Endodermal cell (in vitro differentiated cells): ENCODE measurements at regions not wholly inside any gene's neighbourhood (a gene's known extent, or its start where the extent isn't known, plus 50 kb on each side); places are given as distances from the start of the nearest gene placed in this dataset.

Experiments used
- DNase-seq: peaks from one replicate; pipeline ENCODE4 v3.0.0-alpha.2; 2017
- H3K27ac ChIP-seq: 2 replicates; pipeline ENCODE4 v1.5.1; 2013; ENCODE audit warnings: mild to moderate bottlenecking, low read depth, low read length, moderate library complexity
- H3K27me3 ChIP-seq: 2 replicates; pipeline ENCODE4 v1.6.1; 2013; ENCODE audit warnings: mild to moderate bottlenecking, low read length, moderate library complexity; ENCODE audit not compliant: insufficient read depth, control insufficient read depth, poor library complexity, severe bottlenecking
- H3K36me3 ChIP-seq: 2 replicates; pipeline ENCODE4 v1.7.0; 2013; ENCODE audit warnings: mild to moderate bottlenecking, low read length, moderate library complexity; ENCODE audit not compliant: control insufficient read depth, insufficient read depth
- H3K4me1 ChIP-seq: one replicate; pipeline ENCODE4 v1.7.0; 2013; ENCODE audit warnings: low read length; ENCODE audit not compliant: control insufficient read depth, insufficient read depth
- H3K4me3 ChIP-seq: 2 replicates; pipeline ENCODE4 v1.5.1; 2013; ENCODE audit warnings: mild to moderate bottlenecking, low read length, moderate library complexity
- H3K9ac ChIP-seq: 2 replicates; pipeline ENCODE4 v1.6.1; 2013; ENCODE audit warnings: mild to moderate bottlenecking, low read length, moderate library complexity; ENCODE audit not compliant: poor library complexity, severe bottlenecking; ENCODE audit errors: extremely low read depth
- H3K9me3 ChIP-seq: 2 replicates; pipeline ENCODE4 v1.6.1; 2013; ENCODE audit warnings: mild to moderate bottlenecking, low read length, moderate library complexity; ENCODE audit not compliant: control insufficient read depth
- H3K27ac Mint-ChIP-seq: 2 replicates; pipeline ENCODE4 v1.8.0; 2020; ENCODE audit warnings: mixed read lengths
- H3K27me3 Mint-ChIP-seq: 2 replicates; pipeline ENCODE4 v1.8.0; 2021; ENCODE audit warnings: mild to moderate bottlenecking, mixed read lengths; ENCODE audit not compliant: insufficient read depth
- H3K36me3 Mint-ChIP-seq: 2 replicates; pipeline ENCODE4 v1.8.0; 2020; ENCODE audit warnings: low read depth, mixed read lengths
- H3K4me1 Mint-ChIP-seq: 2 replicates; pipeline ENCODE4 v1.8.0; 2020; ENCODE audit warnings: mixed read lengths
- H3K4me3 Mint-ChIP-seq: 2 replicates; pipeline ENCODE4 v1.8.0; 2020; ENCODE audit warnings: mild to moderate bottlenecking, moderate library complexity, mixed read lengths
- H3K9me3 Mint-ChIP-seq: 2 replicates; pipeline ENCODE4 v1.8.0; 2020; ENCODE audit warnings: mild to moderate bottlenecking, mixed read lengths
- CTCF ChIP-seq: fragments of 200-600 bp; sonication (generic); conservative IDR thresholded peaks from 2 replicates; pipeline ENCODE4 v1.5.0; 2021; ENCODE audit warnings: antibody characterized with exemption, mild to moderate bottlenecking
- WGBS, 2 experiments: methylation state at CpG; one replicate each; pipeline versions ENCODE4 v1.1.5 to v1.1.7; 2013; ENCODE audit warnings: missing lambda C conversion rate in 2 of 2, mixed read lengths in 1 of 2; ENCODE audit not compliant: insufficient coverage in 1 of 2, insufficient read length in 1 of 2; 5-methylcytosine and 5-hydroxymethylcytosine counted together

DNA sequence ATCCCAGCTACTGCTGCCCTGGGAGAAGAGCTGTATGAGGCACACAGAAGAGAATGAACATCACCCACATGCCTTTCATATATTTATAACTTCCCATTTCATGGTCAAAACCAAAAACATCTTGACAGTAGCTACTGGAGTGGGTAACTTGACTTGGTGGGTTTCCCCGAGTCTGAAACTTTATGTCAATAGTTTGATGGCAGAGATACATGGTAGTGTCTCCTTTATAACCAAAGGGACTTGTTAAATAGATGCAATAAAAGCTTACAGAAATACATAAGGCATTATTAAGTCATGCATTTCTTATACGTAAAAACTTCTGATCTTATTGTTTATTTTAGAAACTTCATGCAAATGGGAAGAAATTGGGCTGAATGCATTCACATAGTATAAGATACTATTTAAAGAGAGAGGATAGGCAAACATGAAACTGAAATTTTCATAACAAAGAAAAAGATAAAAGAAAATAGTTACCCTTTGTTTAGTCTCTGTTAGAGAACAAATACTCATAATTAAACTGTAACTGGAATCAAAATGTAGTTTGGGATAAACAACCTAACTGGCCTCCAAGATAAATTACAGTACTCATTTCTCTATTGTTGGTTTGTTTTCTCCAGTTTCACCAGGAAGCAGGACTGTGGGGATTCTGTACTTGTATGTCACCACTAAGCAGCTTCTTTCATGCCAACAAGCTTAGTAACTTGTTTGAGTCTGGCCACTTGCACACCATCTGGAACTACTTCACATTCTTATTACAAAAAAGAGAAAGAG, 459.3 kb upstream of the MEF2C start:
- Mint-ChIP-seq H3K27me3 (no peaks in the 10 kb centered on the region), H3K27ac (no peak overlapping the region), H3K4me3 (no peak overlapping the region), H3K36me3 (no peaks in the 10 kb centered on the region), H3K9me3 (no peaks in the 10 kb centered on the region), H3K4me1 (no peaks in the 10 kb centered on the region)
- DNase-seq: no peak
- WGBS, 2 experiments: 87% methylated on average over 2 of the region's 2 CpGs; no CpG with 5 or more reads in 1 of the 2 experiments
- Histone ChIP-seq H3K9ac (no peak overlapping the region), H3K27me3 (no peaks in the 10 kb centered on the region), H3K9me3 (no peaks in the 10 kb centered on the region), H3K4me1 (no peaks in the 10 kb centered on the region), H3K36me3 (no peaks in the 10 kb centered on the region), H3K4me3 (no peak overlapping the region), H3K27ac (no peak overlapping the region)
- TF ChIP-seq CTCF: no peak

GRCh38 chr5:89338935-89339334, 456.0 kb upstream of the MEF2C start:
- 92% methylated on average over 2 of the region's 2 CpGs; no CpG with 5 or more reads in 1 of the 2 experiments for WGBS, 2 experiments
- Histone ChIP-seq H3K4me3 (no peak overlapping the region), H3K27me3 (no peaks in the 10 kb centered on the region), H3K4me1 (no peaks in the 10 kb centered on the region), H3K9ac (no peak overlapping the region), H3K9me3 (no peaks in the 10 kb centered on the region), H3K27ac (no peak overlapping the region), H3K36me3 (no peaks in the 10 kb centered on the region)
- H3K4me1 Mint-ChIP-seq: no peaks in the 10 kb centered on the region
- H3K4me3 Mint-ChIP-seq: no peak overlapping the region
- H3K27me3 Mint-ChIP-seq: no peaks in the 10 kb centered on the region
- no peak for DNase-seq
- no peak for TF ChIP-seq CTCF
- H3K9me3 Mint-ChIP-seq: no peaks in the 10 kb centered on the region
- H3K27ac Mint-ChIP-seq: no peak overlapping the region
- no peaks in the 10 kb centered on the region for H3K36me3 Mint-ChIP-seq

GRCh38 chr5:89336111-89336510, 453.1 kb upstream of the MEF2C start:
- no peaks in the 10 kb centered on the region for H3K36me3 Mint-ChIP-seq
- H3K4me1 ChIP-seq: no peaks in the 10 kb centered on the region
- no peak overlapping the region for H3K27ac ChIP-seq
- 80 to 89% methylated on average over 1 to 2 of the region's 2 CpGs for WGBS, 2 experiments
- no peaks in the 10 kb centered on the region for H3K9me3 ChIP-seq
- no peak overlapping the region for H3K9ac ChIP-seq
- no peak for DNase-seq
- H3K4me3 Mint-ChIP-seq: no peak overlapping the region
- H3K27ac Mint-ChIP-seq: no peak overlapping the region
- H3K27me3 Mint-ChIP-seq: no peaks in the 10 kb centered on the region
- no peak for TF ChIP-seq CTCF
- H3K4me1 Mint-ChIP-seq: no peaks in the 10 kb centered on the region
- H3K9me3 Mint-ChIP-seq: no peaks in the 10 kb centered on the region
- no peaks in the 10 kb centered on the region for H3K36me3 ChIP-seq
- H3K4me3 ChIP-seq: no peak overlapping the region
- H3K27me3 ChIP-seq: no peaks in the 10 kb centered on the region
